Caco-2 (cell line): ENCODE measurements at regions not wholly inside any gene's neighbourhood (a gene's known extent, or its start where the extent isn't known, plus 50 kb on each side); places are given as distances from the start of the nearest gene placed in this dataset.

Experiments
- BruUV-seq: library from RNA; stranded (reverse); fragments of 400-500 nt; replicated peaks from 2 replicates; lab custom pipeline; 2021; lab: Mats Ljungman, UMichigan
- CTCF ChIA-PET: fragments of 300-600 bp; sonication (Branson Sonifier 250); formaldehyde crosslinking; loops from one replicate; lab custom pipeline; 2022; ENCODE audit warnings: antibody characterized with exemption; lab: Charles Lee
- POLR2A ChIA-PET: fragments of 300-600 bp; sonication (Branson Sonifier 250); formaldehyde crosslinking; loops from one replicate; lab custom pipeline; 2022; ENCODE audit warnings: antibody characterized with exemption; lab: Charles Lee
- DNase-seq, 2 experiments: peaks; one replicate each; pipeline versions ENCODE4 v3.0.0 to v3.0.0-alpha.2; 2020 to 2022
- H3K27me3 ChIP-seq: replicated peaks from 2 replicates; pipeline ENCODE4 v1.6.0; 2011; ENCODE audit warnings: low read length; ENCODE audit not compliant: control insufficient read depth, insufficient read depth
- H3K36me3 ChIP-seq: 2 replicates; pipeline ENCODE4 v1.5.1; 2011; ENCODE audit warnings: low read length; ENCODE audit not compliant: control insufficient read depth, insufficient read depth
- H3K4me1 ChIP-seq: fragments of 250-450 bp; sonication (Bioruptor Pico); 2 replicates; pipeline ENCODE4 v1.5.1; 2020; ENCODE audit warnings: mild to moderate bottlenecking
- H3K4me3 ChIP-seq: 2 replicates; pipeline ENCODE4 v1.5.1; 2011; ENCODE audit warnings: low read depth, mild to moderate bottlenecking, control low read depth, low read length
- H3K9me3 ChIP-seq: fragments of 250-450 bp; sonication (Bioruptor Pico); 2 replicates; pipeline ENCODE4 v1.5.1; 2020; ENCODE audit warnings: mild to moderate bottlenecking, moderate library complexity
- H3K27ac Mint-ChIP-seq: one replicate; pipeline ENCODE4 v1.8.0; 2022; ENCODE audit warnings: mixed read lengths; ENCODE audit not compliant: unreplicated experiment
- H3K27me3 Mint-ChIP-seq: one replicate; pipeline ENCODE4 v1.8.0; 2022; ENCODE audit warnings: mixed read lengths; ENCODE audit not compliant: insufficient read depth, unreplicated experiment
- H3K36me3 Mint-ChIP-seq: one replicate; pipeline ENCODE4 v1.8.0; 2022; ENCODE audit warnings: mild to moderate bottlenecking, mixed read lengths; ENCODE audit not compliant: insufficient read depth, unreplicated experiment
- H3K4me1 Mint-ChIP-seq: one replicate; pipeline ENCODE4 v1.8.0; 2022; ENCODE audit warnings: low read depth, mixed read lengths; ENCODE audit not compliant: unreplicated experiment
- H3K4me3 Mint-ChIP-seq: one replicate; pipeline ENCODE4 v1.8.0; 2022; ENCODE audit warnings: mild to moderate bottlenecking, moderate library complexity, mixed read lengths; ENCODE audit not compliant: unreplicated experiment
- H3K9me3 Mint-ChIP-seq: one replicate; pipeline ENCODE4 v1.8.0; 2022; ENCODE audit warnings: mixed read lengths; ENCODE audit not compliant: unreplicated experiment
- intact Hi-C: fragments of 100-400 bp; cut with micrococcal nuclease; formaldehyde crosslinking; loops from one replicate; pipeline ENCODE4 v1.10.0; 2022; ENCODE audit not compliant: unreplicated experiment
- TF ChIP-seq, protein P1 (sequence below), 2 experiments: fragments of 200-600 bp in 1 of 2; IDR thresholded peaks; 1 replicate in 1 of 2; 2 replicates in 1 of 2; pipeline versions ENCODE4 v1.5.1 to v1.8.0; 2011 to 2022; ENCODE audit warnings: antibody characterized with exemption in 1 of 2, control low read depth in 1 of 2, inconsistent platforms in 1 of 2, low read depth in 1 of 2, low read length in 1 of 2, mild to moderate bottlenecking in 1 of 2, moderate library complexity in 1 of 2; ENCODE audit not compliant: insufficient read depth in 1 of 2, severe bottlenecking in 1 of 2, unreplicated experiment in 1 of 2

DNA sequence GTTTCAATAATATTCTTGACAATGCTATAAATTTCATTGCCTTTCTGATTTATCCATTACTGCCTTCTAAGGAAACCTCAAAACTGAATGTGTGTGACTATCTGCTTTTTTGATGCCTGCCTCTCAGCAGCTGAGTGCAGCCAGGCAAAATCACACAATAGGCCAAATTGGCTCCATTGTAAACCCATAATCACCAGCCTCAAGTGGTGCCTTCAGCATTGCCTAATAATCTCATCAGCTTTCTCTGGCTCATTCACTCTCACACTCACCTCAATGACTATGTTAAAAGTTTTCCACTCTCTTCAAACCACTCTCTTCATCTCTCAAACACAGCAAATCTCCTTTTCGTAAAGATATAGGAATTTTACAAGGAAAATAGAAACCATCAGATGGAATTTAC lies 182.5 kb upstream of the COL1A2 start:
- no peaks in the 10 kb centered on the region for H3K36me3 ChIP-seq
- Mint-ChIP-seq H3K9me3 (no peaks in the 10 kb centered on the region), H3K27me3 (no peaks in the 10 kb centered on the region), H3K4me3 (no peak overlapping the region), H3K27ac (no peak overlapping the region), H3K4me1 (no peaks in the 10 kb centered on the region), H3K36me3 (no peaks in the 10 kb centered on the region)
- intact Hi-C loops: no loop called here
- ChIA-PET CTCF (no interaction called here), POLR2A (no interaction called here)
- no peaks in the 10 kb centered on the region for H3K27me3 ChIP-seq
- no peak overlapping the region for H3K4me3 ChIP-seq
- no TSS peak for BruUV-seq
- TF ChIP-seq, protein P1, sequence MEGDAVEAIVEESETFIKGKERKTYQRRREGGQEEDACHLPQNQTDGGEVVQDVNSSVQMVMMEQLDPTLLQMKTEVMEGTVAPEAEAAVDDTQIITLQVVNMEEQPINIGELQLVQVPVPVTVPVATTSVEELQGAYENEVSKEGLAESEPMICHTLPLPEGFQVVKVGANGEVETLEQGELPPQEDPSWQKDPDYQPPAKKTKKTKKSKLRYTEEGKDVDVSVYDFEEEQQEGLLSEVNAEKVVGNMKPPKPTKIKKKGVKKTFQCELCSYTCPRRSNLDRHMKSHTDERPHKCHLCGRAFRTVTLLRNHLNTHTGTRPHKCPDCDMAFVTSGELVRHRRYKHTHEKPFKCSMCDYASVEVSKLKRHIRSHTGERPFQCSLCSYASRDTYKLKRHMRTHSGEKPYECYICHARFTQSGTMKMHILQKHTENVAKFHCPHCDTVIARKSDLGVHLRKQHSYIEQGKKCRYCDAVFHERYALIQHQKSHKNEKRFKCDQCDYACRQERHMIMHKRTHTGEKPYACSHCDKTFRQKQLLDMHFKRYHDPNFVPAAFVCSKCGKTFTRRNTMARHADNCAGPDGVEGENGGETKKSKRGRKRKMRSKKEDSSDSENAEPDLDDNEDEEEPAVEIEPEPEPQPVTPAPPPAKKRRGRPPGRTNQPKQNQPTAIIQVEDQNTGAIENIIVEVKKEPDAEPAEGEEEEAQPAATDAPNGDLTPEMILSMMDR (IDR thresholded peaks at IDR 0.05; ENCODE audit: insufficient read depth in 1 of 2, low read depth in 1 of 2, low read length in 1 of 2, severe bottlenecking in 1 of 2, unreplicated experiment in 1 of 2): no peak
- H3K9me3 ChIP-seq: no peaks in the 10 kb centered on the region
- no peaks in the 10 kb centered on the region; the same call in 1 of the 2 replicates for H3K4me1 ChIP-seq
- DNase-seq: no peak

DNA sequence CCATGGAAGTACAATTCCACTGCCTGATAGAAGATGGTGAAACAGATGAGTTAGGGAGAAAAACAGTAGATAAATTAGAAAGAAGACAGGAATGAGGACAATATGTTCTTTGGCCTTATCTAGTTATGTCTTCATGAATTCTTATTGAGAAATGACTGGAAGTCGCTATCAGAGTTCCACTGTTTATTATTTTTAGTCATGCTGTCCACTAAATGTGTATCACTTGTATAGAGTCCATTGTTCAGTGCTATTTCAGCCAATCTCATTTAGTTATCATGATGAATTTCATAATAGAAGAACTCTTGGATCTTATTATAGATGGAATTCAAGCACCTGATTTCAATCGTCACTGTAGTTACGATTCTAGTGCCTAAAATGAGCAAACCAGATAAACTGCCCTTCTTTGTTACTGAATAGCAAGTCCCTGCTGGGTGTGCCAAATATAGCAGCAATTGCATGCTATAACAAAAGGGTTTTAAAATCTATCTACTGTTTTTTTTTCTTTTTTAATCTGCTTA lies 177.7 kb upstream of the COL1A2 start:
- Mint-ChIP-seq H3K4me1 (peaks cover 8% of the 10 kb centered on the region), H3K9me3 (no peaks in the 10 kb centered on the region), H3K27ac (no peak overlapping the region), H3K27me3 (no peaks in the 10 kb centered on the region), H3K4me3 (no peak overlapping the region), H3K36me3 (no peaks in the 10 kb centered on the region)
- BruUV-seq: no TSS peak
- ChIA-PET CTCF (no interaction called here), POLR2A (no interaction called here)
- Histone ChIP-seq H3K4me1 (peaks cover 8% of the 10 kb centered on the region; the same call in 1 of the 2 replicates), H3K9me3 (no peaks in the 10 kb centered on the region), H3K36me3 (no peaks in the 10 kb centered on the region), H3K4me3 (no peak overlapping the region), H3K27me3 (no peaks in the 10 kb centered on the region)
- DNase-seq: no peak
- intact Hi-C loops: no loop called here
- TF ChIP-seq, protein P1 (IDR thresholded peaks at IDR 0.05; ENCODE audit: insufficient read depth in 1 of 2, low read depth in 1 of 2, low read length in 1 of 2, severe bottlenecking in 1 of 2, unreplicated experiment in 1 of 2): no peak

DNA sequence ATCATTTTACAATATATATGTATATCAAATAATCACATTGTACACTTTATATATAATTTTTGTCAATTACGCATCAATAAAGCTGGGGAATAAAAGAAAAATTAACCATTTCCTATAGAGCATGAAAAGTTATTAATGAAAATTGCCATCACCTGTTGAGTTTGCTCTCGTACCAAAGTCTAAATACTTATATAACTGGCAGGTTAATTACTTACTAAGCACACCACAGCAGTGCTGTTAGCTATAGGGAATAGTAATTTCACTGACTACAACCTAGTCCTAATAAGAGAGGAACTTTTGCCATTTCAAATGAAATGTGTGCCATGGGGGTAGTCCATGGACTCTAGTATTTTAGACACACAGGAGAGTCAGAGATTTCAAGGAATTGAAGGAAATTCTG lies 176.9 kb upstream of the COL1A2 start:
- DNase-seq: no peak
- Histone ChIP-seq H3K4me1 (peaks cover 8% of the 10 kb centered on the region; the same call in 1 of the 2 replicates), H3K9me3 (no peaks in the 10 kb centered on the region), H3K36me3 (no peaks in the 10 kb centered on the region), H3K27me3 (no peaks in the 10 kb centered on the region), H3K4me3 (no peak overlapping the region)
- BruUV-seq: no TSS peak
- Mint-ChIP-seq H3K27ac (no peak overlapping the region), H3K4me1 (peaks cover 8% of the 10 kb centered on the region), H3K36me3 (no peaks in the 10 kb centered on the region), H3K9me3 (no peaks in the 10 kb centered on the region), H3K27me3 (no peaks in the 10 kb centered on the region), H3K4me3 (no peak overlapping the region)
- POLR2A ChIA-PET: no interaction called here
- intact Hi-C loops: no loop called here
- CTCF ChIA-PET: no interaction called here
- TF ChIP-seq, protein P1 (IDR thresholded peaks at IDR 0.05; ENCODE audit: insufficient read depth in 1 of 2, low read depth in 1 of 2, low read length in 1 of 2, severe bottlenecking in 1 of 2, unreplicated experiment in 1 of 2): no peak
